ENCODE measurements at regions not wholly inside any gene's neighbourhood (a gene's known extent, or its start where the extent isn't known, plus 50 kb on each side); places are given as distances from the start of the nearest gene placed in this dataset.
"Not testable (repeated sequence)": the region's sequence is repeated elsewhere in the genome, so short reads cannot be mapped to it uniquely, and the experiment has no call there.

- no peak for DNase-seq
Observed at GRCh38 chr4:14396183-14396582, 606.1 kb upstream of the CPEB2 start.

- DNase-seq = no peak
Observed at GRCh38 chr4:14399848-14400247, 602.4 kb upstream of the CPEB2 start.

GRCh38 chr4:14400307-14400706 lies 602.0 kb upstream of the CPEB2 start:
- no peak for DNase-seq

GRCh38 chr4:14403132-14403531 lies 599.1 kb upstream of the CPEB2 start:
- DNase-seq = no peak

- no peak for DNase-seq
Observed at GRCh38 chr4:14404730-14405129, 597.6 kb upstream of the CPEB2 start.

- DNase-seq = no peak
Observed at GRCh38 chr4:14410516-14410915, 591.8 kb upstream of the CPEB2 start.

- no peak for DNase-seq
Observed at GRCh38 chr4:14415146-14415545, 587.1 kb upstream of the CPEB2 start.

GRCh38 chr4:14419516-14419915 lies 582.8 kb upstream of the CPEB2 start:
- DNase-seq = no peak

- not testable (repeated sequence) for DNase-seq
Observed at GRCh38 chr4:14426297-14426696, 576.0 kb upstream of the CPEB2 start.

- no peak for DNase-seq
Observed at GRCh38 chr4:14428125-14428524, 574.2 kb upstream of the CPEB2 start.

GRCh38 chr4:14431155-14432134 lies 570.8 kb upstream of the CPEB2 start:
- DNase-seq = no peak

- DNase-seq = no peak
Observed at GRCh38 chr4:14434483-14434882, 567.8 kb upstream of the CPEB2 start.

- DNase-seq = no peak
Observed at GRCh38 chr4:14434916-14435315, 567.4 kb upstream of the CPEB2 start.

- DNase-seq = no peak
Observed at GRCh38 chr4:14441561-14441960, 560.7 kb upstream of the CPEB2 start.

- DNase-seq = no peak
Observed at GRCh38 chr4:14445882-14446281, 556.4 kb upstream of the CPEB2 start.

GRCh38 chr4:14446311-14446710 lies 556.0 kb upstream of the CPEB2 start:
- no peak for DNase-seq

- no peak for DNase-seq
Observed at GRCh38 chr4:14446904-14447303, 555.4 kb upstream of the CPEB2 start.

- DNase-seq = no peak
Observed at GRCh38 chr4:14449308-14449707, 553.0 kb upstream of the CPEB2 start.

- DNase-seq = no peak
Observed at GRCh38 chr4:14452001-14452400, 550.3 kb upstream of the CPEB2 start.

- no peak for DNase-seq
Observed at GRCh38 chr4:14452764-14453163, 549.5 kb upstream of the CPEB2 start.

GRCh38 chr4:14458463-14458862 lies 543.8 kb upstream of the CPEB2 start:
- DNase-seq = no peak

- no peak for DNase-seq
Observed at GRCh38 chr4:14465057-14465456, 537.2 kb upstream of the CPEB2 start.

- DNase-seq = no peak
Observed at GRCh38 chr4:14465507-14465906, 536.8 kb upstream of the CPEB2 start.

GRCh38 chr4:14478504-14478903 lies 523.8 kb upstream of the CPEB2 start:
- DNase-seq = no peak

- DNase-seq = no peak
Observed at GRCh38 chr4:14496408-14496807, 505.9 kb upstream of the CPEB2 start.

All from NCI-H1436 treated with DMSO at 0.1 percent for 48 hours (cell line).